DOHH2 (cell line): ENCODE measurements at regions not wholly inside any gene's neighbourhood (a gene's known extent, or its start where the extent isn't known, plus 50 kb on each side); places are given as distances from the start of the nearest gene placed in this dataset.

Experiments used
- H3F3A ChIP-seq: fragments of 200-600 bp; sonication (generic), shearing (Covaris generic); 2 replicates; pipeline ENCODE4 v1.6.0; 2016; ENCODE audit warnings: antibody characterized with exemption, mild to moderate bottlenecking; ENCODE audit not compliant: control insufficient read depth, insufficient read depth
- H3K27ac ChIP-seq: fragments of 200-600 bp; sonication (generic); 2 replicates; pipeline ENCODE4 v1.5.1; 2014; ENCODE audit warnings: low read depth, mild to moderate bottlenecking, low read length, moderate library complexity
- H3K27me3 ChIP-seq: fragments of 200-600 bp; sonication (generic); 2 replicates; pipeline ENCODE4 v1.6.1; 2014; ENCODE audit warnings: mild to moderate bottlenecking, low read length, mixed read lengths; ENCODE audit not compliant: control insufficient read depth
- H3K36me3 ChIP-seq: fragments of 200-600 bp; sonication (generic); 2 replicates; pipeline ENCODE4 v1.6.1; 2014; ENCODE audit warnings: mild to moderate bottlenecking, low read length, moderate library complexity, mixed read lengths; ENCODE audit not compliant: control insufficient read depth
- H3K4me1 ChIP-seq: fragments of 200-600 bp; sonication (generic); 2 replicates; pipeline ENCODE4 v1.6.1; 2014; ENCODE audit warnings: mild to moderate bottlenecking, low read length, mixed read lengths; ENCODE audit not compliant: control insufficient read depth
- H3K4me2 ChIP-seq: fragments of 200-600 bp; sonication (generic); 2 replicates; pipeline ENCODE4 v1.6.0; 2014; ENCODE audit warnings: mild to moderate bottlenecking, low read length, moderate library complexity
- H3K4me3 ChIP-seq: fragments of 200-600 bp; sonication (generic); 2 replicates; pipeline ENCODE4 v1.5.1; 2014; ENCODE audit warnings: mild to moderate bottlenecking, low read length, mixed read lengths
- H3K79me2 ChIP-seq: fragments of 200-600 bp; sonication (generic); 2 replicates; pipeline ENCODE4 v1.6.1; 2014; ENCODE audit warnings: mild to moderate bottlenecking, low read length, mixed read lengths; ENCODE audit not compliant: control insufficient read depth
- H3K9me2 ChIP-seq: fragments of 200-600 bp; sonication (generic); replicated peaks from 2 replicates; pipeline ENCODE4 v1.6.1; 2014; ENCODE audit warnings: mild to moderate bottlenecking, low read length, mixed read lengths; ENCODE audit not compliant: control insufficient read depth
- H3K9me3 ChIP-seq: fragments of 200-600 bp; sonication (generic); 2 replicates; pipeline ENCODE4 v1.6.1; 2014; ENCODE audit warnings: antibody characterized with exemption, low read length, mixed read lengths; ENCODE audit not compliant: control insufficient read depth, insufficient read depth
- H4K20me1 ChIP-seq: fragments of 200-600 bp; sonication (generic); 2 replicates; pipeline ENCODE4 v1.6.0; 2014; ENCODE audit warnings: low read depth, mild to moderate bottlenecking, antibody characterized with exemption, low read length, moderate library complexity; ENCODE audit not compliant: control insufficient read depth, insufficient read depth
- EZH2phosphoT487 ChIP-seq: fragments of 200-600 bp; sonication (generic); IDR thresholded peaks from 2 replicates; pipeline ENCODE4 v1.6.1; 2017; ENCODE audit warnings: borderline replicate concordance, mild to moderate bottlenecking, antibody characterized with exemption, low read length, moderate library complexity, mixed read lengths
- TF ChIP-seq, protein P1 (sequence below): fragments of 200-600 bp; sonication (generic); IDR thresholded peaks from one replicate; pipeline ENCODE4 v1.5.1; 2014; ENCODE audit warnings: antibody characterized with exemption, mild to moderate bottlenecking, low read depth, low read length; ENCODE audit not compliant: poor library complexity, severe bottlenecking

DNA sequence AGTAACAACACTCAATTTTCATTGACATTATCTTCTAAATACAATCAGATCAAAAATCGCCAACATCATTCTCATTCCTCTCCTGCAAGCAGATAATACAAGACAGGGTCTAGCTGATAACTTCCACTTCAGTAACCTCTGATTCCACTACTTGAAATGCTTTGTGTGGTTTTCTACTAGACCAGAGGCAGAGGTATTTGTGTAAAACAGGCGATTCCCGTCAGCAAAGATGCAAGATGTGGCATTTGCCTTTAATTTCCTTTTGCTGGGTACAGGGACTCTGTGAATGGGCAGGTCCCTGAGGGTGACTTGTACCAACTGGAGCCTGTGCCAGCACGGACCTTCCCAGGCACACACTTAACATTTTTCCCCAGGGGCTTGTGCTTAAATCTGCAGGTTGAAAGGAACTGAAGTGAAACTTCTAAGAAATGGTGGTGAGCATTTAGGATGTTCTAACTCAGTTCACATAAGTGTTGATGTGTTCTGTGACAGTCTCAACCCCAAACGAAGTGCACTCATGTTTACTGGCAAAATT lies 625.5 kb upstream of the WWC1 start:
- H3K4me2 ChIP-seq: no peak overlapping the region
- TF ChIP-seq EZH2phosphoT487: no peak
- TF ChIP-seq, protein P1, sequence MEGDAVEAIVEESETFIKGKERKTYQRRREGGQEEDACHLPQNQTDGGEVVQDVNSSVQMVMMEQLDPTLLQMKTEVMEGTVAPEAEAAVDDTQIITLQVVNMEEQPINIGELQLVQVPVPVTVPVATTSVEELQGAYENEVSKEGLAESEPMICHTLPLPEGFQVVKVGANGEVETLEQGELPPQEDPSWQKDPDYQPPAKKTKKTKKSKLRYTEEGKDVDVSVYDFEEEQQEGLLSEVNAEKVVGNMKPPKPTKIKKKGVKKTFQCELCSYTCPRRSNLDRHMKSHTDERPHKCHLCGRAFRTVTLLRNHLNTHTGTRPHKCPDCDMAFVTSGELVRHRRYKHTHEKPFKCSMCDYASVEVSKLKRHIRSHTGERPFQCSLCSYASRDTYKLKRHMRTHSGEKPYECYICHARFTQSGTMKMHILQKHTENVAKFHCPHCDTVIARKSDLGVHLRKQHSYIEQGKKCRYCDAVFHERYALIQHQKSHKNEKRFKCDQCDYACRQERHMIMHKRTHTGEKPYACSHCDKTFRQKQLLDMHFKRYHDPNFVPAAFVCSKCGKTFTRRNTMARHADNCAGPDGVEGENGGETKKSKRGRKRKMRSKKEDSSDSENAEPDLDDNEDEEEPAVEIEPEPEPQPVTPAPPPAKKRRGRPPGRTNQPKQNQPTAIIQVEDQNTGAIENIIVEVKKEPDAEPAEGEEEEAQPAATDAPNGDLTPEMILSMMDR: no peak
- H3K27me3 ChIP-seq: no peaks in the 10 kb centered on the region
- no peaks in the 10 kb centered on the region for H3K36me3 ChIP-seq
- no peaks in the 10 kb centered on the region for H3K9me3 ChIP-seq
- no peak overlapping the region for H3K27ac ChIP-seq
- no peaks in the 10 kb centered on the region for H3K79me2 ChIP-seq
- H3K4me1 ChIP-seq: no peaks in the 10 kb centered on the region
- H3K9me2 ChIP-seq: no peaks in the 10 kb centered on the region
- H4K20me1 ChIP-seq: no peaks in the 10 kb centered on the region
- H3F3A ChIP-seq: no peaks in the 10 kb centered on the region
- no peak overlapping the region for H3K4me3 ChIP-seq

DNA sequence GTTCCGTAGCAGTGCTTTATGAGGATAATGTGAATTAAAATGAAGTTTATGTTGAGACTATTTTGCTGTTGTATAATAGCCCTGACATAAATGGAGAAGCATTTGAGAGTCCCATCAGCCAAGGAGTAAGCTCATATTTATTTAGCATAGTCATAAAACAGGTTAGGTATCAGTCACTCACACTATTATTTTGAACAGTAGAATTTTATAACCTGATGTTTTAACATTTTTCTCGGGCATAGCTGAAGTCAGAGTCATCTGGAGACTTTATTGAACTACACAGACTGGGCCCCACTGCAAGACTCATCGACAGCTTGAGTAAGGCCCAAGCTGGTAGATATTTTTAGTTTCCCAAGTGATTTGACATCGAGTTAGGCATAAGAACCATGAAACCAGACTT lies 620.3 kb upstream of the WWC1 start:
- no peak overlapping the region for H3K4me3 ChIP-seq
- no peaks in the 10 kb centered on the region for H3K4me1 ChIP-seq
- no peaks in the 10 kb centered on the region for H4K20me1 ChIP-seq
- H3K36me3 ChIP-seq: no peaks in the 10 kb centered on the region
- H3K79me2 ChIP-seq: no peaks in the 10 kb centered on the region
- no peak overlapping the region for H3K27ac ChIP-seq
- TF ChIP-seq, protein P1: no peak
- no peak for TF ChIP-seq EZH2phosphoT487
- H3K4me2 ChIP-seq: no peak overlapping the region
- no peaks in the 10 kb centered on the region for H3F3A ChIP-seq
- H3K27me3 ChIP-seq: no peaks in the 10 kb centered on the region
- H3K9me3 ChIP-seq: no peaks in the 10 kb centered on the region
- no peaks in the 10 kb centered on the region for H3K9me2 ChIP-seq

DNA sequence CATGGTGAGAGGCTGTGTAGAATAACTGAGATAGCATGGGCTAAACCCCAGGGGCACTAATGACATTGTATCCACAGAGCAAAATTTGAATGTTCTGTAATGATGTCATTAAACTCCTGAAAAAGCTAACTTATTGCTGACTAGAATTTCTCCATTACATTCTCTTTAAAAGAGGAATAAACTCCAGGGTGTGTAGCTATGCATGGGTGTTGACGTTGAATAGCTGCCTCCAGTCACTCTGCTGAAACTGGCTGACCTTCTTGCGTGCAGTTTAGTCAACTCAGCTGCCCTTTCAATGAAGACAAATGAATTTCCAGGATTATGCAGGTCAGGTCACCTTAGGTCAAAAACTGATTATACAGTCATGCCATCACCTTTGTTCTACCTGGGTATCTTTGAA lies 617.5 kb upstream of the WWC1 start:
- no peak overlapping the region for H3K27ac ChIP-seq
- H3K4me2 ChIP-seq: no peak overlapping the region
- no peaks in the 10 kb centered on the region for H3K79me2 ChIP-seq
- TF ChIP-seq EZH2phosphoT487: no peak
- TF ChIP-seq, protein P1: no peak
- H4K20me1 ChIP-seq: no peaks in the 10 kb centered on the region
- H3K4me1 ChIP-seq: no peaks in the 10 kb centered on the region
- H3K9me2 ChIP-seq: no peaks in the 10 kb centered on the region
- no peaks in the 10 kb centered on the region for H3F3A ChIP-seq
- no peaks in the 10 kb centered on the region for H3K9me3 ChIP-seq
- H3K27me3 ChIP-seq: no peaks in the 10 kb centered on the region
- no peaks in the 10 kb centered on the region for H3K36me3 ChIP-seq
- H3K4me3 ChIP-seq: no peak overlapping the region
